Stimulated activated CD8-positive, alpha-beta memory T cell treated with anti-CD3 and anti-CD28 coated beads, Interleukin-2, amount 100 ng/mL, for 1 hour (primary cell): ENCODE measurements at regions not wholly inside any gene's neighbourhood (a gene's known extent, or its start where the extent isn't known, plus 50 kb on each side); places are given as distances from the start of the nearest gene placed in this dataset.
A peak's percentile ranks its signal among the peaks of the same experiment; 100 is the strongest.

Experiments used
- DNase-seq, 2 donors: peaks; one replicate each; pipeline ENCODE4 v3.0.0-alpha.2; 2020; ENCODE audit warnings: low read depth in 2 of 2

DNA sequence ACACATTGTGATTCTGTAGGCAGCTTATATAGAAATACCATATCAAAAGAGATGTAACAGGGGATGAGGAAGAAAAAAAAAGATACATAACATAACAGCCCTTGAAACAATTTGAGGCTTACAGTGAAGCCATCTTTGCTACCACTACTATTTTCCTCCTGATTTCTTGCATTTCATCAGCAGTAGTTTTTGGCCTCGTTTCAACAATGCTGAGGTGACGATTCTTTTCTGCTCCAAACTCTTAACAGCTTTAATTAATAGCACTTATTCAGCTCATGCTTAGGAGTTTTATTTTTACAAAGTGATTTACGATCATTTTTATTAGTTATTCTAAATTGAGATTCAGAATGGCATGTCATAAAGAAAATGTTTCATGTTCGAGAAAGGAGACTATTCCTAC lies 163.2 kb downstream of the DCK start:
- no peak for DNase-seq

DNA sequence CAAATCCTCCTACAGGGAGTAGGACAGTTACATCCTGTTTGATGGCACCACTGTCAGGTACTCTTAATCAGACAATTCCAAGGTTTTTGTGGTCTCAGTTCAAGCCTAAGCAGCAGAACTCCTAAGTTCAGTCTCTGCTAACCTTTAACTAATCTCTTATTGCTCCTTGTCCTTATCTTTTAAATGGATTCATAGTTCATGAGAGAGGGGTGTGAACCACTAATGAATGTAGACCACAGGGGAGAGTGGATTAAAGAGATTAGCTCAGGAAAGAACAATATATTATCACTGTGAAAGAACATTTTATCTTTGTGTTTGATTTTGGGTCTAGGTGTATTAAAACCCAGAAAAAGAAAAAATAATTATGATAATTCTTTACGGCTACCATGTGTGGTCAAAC lies 168.9 kb downstream of the DCK start:
- DNase-seq = no peak

DNA sequence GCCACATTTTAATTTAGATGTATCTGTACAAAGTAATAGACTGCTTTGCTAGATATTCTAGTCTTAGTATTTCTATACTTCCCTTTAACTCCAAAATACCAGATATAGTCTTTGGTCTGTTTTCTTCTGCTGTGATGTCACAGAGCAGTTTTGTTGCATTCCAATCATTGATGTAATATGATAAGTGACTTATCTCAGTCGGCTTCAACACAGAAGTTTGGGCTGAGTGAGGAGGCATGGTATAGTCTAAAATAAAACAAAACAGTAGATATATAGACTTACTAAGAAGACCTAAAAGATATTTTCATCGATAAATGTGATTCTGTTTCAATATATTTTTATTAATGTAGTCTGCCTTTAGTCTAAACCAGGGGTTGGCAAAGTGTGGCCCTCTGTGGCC lies 169.9 kb downstream of the DCK start:
- no peak for DNase-seq

DNA sequence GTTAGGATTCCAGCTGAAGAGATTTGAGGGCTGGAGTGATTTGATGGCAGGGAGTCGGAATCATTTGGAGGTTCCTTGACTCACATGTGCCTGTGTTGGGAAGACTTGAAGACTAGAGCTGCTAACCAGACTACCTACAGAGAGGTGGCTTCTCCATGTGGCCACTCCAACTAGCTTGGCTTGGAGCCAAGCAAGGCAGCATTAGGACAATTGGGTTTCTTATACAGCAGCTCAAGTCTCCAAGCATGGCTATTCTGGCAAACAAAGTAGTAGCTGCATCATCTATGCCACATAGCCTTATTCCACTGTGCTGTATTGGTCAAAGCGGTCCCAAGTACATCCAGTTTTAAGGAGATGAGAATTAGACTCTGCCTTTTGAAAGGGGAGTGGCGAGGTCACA lies 171.7 kb upstream of the SLC4A4 start:
- no peak for DNase-seq

DNA sequence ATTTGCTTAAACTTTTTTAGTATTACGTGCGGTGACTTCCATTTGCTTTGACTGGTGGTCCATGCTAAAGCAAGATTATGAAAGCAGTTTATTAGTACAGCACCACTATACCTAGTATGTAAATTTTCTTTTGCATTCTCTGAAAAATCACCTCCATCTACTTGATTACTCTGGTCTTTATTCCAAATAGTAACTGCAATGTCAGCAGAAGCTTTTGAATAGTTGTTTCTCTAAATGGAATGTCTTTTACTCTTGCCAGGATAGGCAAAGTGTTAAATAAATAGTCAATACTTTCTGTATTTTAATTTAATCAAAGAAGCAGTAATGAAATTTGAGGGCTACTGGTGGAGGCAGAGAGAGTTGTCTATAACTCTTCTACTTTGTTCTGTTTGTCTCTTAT lies 167.2 kb upstream of the SLC4A4 start:
- DNase-seq = no peak

DNA sequence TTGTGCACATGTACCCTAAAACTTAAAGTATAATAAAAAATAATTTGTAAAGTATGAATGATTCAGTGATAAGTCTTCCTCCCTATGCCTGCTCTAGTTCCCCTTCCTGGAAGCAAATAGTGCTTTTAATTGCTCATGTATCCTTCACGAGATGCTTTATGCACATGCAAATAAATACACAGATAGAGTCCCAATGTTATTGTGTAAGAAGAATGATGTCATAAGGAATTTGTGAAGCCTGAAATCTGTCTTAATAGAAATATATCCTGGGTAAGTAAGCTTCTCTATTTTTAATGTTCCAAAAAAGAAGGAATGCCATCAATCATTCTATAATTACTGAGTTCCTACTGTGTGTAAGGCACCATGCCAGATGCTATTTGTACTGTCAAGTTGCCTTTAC lies 157.5 kb upstream of the SLC4A4 start:
- no peak for DNase-seq

DNA sequence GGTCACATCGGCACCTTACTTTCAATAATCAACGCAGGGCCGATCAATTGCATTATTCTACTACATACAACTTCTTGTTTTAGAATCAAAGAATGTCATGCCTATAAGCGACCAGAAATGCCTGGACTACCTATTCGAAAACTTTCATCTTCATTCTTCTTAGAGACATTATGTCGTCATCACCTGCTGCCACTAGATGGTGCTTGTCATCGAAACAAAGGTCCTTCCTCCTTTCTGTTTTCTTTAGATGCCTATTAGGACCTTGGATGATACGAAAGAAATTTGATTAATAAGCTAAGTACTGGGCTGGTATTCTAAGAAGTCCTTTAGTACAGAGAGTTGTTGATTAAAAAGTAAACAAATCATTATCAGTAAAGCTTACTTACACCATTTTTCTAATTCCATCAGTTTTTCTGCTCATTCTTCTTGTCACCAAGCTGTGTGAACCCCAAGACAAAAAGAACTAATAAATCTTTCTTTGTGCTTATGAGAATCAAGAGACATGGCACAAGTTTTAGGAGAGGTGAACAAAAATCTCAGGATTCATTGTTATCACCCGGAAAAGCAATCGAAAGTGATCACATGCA lies 154.5 kb upstream of the SLC4A4 start:
- DNase-seq = peak in 1 of 2 donors; percentile 4

DNA sequence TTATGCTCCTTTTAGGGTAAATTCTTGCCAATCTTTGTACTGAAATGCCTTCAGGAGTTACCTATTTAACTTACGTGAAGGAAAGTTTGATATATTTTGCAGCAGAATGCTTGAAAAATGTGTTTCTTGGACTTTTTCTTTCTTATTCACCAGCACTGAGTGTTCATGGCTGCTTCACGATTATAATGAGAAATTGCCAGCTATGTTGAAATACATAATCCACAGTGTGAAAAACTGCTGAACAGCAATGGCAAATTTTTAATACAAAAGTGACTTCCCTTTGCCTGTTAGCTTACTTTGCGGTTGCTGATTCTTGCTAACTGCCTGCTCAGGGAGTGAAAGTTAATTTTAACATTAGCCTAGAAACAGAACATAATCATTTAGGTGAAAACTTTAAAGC lies 153.8 kb upstream of the SLC4A4 start:
- no peak for DNase-seq

DNA sequence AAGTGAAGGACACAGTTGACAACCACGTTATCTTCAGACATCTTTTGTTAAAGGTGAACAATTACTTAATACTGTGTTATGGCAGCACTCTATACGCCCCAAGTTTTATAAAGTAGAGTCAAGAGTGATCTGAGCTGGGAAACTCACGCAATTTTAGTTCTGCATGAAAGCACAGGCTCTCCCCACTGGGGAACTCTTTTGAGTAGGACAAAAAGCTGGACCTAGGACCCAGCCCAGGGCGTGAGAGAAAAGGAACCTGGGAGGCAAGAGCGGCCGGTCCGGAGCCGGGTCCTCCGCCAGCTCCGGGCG lies 152.6 kb upstream of the SLC4A4 start:
- no peak for DNase-seq

DNA sequence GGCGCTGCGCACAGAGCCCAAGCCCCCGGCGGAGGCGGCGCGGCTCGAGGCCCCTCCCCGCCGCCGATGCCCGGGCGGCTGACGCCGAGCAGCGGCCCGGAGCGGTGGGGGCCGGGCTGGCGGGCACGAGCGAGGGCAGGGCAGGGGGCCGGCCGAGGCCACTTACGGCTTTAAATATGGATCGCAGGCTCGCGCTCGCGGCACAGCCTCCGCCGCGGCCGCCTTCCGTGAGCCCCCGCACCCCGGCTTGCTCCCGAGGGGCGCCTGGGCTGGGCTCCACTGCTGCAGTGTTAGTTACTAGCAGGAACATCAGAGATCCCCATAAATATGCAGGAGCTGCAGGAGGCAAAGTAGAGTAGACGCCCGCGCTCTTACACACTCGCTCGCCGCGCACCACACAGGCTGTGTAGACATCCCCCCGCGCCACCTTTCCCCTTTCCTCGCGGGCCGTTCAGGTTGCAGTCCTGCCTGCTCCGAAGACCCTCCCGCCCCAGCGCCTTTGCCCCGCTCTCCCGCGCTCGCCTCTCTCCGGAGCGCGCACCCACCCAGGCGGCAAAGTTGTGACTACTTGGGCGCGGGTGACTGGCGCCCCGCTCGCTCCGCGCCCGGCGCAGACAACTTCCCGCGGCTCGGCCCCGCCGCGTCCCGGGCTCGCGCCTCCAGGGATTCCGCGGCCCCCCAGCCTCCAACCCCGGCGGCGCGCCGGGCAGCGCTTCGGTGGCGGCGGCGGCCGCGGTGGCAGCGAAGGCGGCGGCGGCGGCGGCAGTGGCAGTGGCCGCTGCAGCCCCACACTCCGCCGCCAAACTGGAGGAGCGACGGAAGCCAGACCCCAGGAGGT lies 152.0 kb upstream of the SLC4A4 start:
- peak in 1 of 2 donors; percentile 14 for DNase-seq

DNA sequence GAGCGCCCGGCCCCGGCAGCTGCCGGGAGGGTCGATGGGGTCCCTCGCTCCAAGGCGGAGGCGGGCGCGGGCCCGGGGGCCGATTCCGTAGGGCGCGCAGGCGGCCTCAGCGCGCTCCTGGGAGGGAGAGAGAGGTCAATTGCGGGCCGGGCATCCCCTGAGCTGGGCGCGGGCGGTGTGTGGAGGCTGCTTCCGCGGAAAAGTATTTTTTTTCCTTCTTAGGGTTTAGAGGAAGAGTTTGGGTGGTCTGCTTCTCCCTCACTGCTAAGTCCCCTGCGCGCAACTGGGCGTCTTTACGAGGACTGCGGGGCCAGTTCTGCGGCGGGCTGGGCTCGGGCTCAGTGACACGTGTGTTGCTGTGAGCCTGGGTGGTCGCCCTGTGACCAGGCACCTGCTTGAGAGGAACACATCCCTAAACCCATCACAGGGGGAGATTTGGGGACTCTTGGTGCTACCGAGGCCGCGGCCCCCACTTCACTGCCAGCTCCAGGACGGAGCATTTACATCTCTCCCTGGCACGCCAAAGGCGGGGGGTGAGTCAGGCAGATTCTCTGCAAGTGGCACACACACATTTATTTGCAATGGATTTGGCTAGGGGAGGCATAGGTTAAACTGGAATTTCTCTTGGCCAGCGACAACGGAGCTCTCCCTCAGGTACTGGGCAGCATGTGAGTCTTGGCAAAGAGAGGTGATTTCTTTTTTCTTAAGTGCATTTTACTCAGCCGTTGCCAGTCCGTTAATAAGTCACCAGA lies 151.2 kb upstream of the SLC4A4 start:
- no peak for DNase-seq

DNA sequence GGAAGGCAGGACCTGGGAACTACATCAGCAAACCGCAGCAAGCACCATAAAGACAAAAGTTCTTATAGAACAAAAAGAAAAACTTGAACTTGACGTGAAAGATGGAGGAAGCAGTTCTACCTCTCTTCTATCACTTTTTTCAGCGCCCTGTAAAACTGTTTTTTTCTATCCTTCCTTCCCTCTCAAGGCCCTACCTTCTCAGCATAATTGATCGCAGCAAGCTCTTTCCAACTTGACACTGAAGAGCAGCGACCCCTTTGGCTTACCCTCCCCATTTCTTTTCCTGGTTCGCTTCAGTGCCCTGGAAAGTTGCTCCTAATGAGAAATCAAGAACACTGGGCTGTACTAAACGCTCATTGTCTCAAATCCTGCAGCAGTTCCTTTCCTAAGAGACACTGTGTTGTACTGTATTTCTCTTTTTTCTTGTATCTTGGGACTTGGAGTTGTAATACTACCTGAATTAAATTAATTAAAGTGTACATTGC lies 150.6 kb upstream of the SLC4A4 start:
- DNase-seq = no peak

DNA sequence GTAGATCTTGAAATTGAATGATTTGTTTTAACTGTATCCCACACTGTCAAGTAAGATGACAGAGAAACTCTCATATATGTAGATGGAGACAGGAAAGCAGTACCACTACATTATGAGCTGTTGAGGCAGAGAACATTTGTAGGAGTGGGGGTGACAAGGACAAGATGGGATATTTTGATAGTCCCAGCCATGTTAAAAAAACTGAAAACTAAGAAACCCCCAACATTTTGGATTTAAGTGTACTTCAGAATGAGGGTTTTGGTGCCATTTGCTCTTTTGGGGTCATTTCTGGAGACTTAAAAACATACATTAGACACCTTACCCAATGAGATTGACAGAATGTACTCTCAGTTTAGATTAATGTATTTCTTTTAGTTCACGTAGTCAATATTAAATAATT lies 149.9 kb upstream of the SLC4A4 start:
- no peak for DNase-seq

DNA sequence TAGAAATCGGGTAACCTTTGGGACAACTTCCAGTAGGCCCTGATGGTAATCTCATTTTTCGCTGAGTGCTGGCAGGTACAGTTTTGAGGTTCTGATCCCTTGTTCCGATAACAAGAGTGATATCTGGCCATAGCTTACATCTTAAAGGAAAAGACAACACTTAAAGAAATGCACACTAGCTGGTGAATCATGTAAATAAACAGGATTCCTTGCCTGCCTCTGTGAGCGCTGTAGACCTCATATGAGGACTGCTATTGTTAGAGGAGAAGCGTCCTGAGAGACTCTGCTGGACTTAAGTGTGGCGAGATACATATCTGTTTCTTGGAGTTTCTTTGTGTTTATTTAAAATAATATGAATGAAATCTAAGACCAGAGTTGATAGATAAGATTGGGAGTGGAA lies 149.3 kb upstream of the SLC4A4 start:
- DNase-seq = no peak

DNA sequence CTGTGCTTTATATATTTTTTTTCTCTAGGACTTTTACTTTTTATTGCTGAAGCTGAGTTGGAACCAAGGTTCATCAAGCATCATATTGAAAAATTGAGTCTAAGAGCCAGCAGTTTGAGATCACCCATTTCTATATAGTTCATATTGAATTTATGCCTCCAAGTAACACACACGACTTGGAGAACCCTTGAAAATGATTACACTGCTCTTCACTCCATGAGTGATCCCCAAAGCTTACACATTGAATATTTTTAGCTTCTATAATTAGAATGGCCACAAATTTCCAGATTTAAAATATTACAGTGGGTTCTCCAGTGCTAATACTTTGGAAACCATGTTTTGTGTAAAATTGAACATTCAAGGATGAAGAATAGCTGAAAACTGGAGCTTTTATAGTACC lies 144.4 kb upstream of the SLC4A4 start:
- DNase-seq = no peak

DNA sequence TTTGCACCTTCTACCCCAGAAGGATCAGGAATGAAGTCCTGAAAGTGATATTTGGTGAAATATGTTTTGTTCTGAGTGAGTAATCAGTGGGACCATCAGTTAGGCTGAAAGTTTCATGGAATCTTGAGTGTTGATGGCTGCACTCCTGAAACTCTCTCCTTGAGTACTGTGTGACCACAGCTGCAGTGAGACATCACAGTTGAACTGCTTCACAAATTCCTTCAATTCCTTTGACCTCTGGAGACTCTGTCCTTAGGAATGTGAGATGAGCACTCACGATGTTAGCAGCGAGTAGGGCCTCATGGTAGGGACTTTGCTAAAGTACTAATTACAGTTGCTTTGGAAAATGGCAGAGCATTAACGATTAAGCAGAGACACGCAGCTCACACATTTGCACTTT lies 142.9 kb upstream of the SLC4A4 start:
- DNase-seq = no peak

DNA sequence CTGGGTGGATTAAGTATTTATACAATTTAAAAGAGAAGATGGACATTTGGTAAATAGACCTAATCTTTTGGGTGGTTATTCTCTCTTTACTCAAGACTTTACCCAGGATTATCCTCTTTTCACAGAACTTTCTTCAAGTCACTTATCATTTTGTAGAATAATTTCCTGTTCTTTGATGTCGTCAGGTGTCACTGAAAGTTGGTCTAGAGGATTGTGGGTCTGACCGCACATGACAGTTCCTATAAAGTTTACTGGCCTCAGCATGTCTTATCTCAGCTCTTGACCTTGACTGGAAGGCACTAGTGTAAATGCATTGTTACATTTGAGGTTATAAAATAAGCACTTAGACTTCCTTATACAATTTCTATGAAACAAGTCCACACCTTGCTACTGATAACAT lies 139.9 kb upstream of the SLC4A4 start:
- no peak for DNase-seq

DNA sequence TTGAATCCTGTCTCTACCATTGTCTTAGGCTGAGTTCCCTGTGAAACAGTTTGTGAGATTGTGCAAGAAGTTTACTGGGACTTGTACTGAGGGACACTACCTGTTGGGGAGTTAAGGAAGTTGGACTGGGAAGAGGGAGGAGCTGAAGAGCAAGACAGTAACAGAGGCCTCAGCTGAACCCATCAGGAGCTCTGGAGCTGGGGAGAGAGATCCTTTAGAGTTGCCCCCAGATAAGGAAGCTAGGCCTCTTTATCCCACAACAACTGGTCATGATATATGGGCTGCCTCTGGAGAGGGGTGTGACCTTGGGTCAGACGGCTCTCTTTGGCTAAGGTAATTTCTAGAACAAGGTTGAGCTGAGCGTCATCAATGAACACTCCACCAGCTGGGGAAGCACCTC lies 137.8 kb upstream of the SLC4A4 start:
- DNase-seq = no peak

DNA sequence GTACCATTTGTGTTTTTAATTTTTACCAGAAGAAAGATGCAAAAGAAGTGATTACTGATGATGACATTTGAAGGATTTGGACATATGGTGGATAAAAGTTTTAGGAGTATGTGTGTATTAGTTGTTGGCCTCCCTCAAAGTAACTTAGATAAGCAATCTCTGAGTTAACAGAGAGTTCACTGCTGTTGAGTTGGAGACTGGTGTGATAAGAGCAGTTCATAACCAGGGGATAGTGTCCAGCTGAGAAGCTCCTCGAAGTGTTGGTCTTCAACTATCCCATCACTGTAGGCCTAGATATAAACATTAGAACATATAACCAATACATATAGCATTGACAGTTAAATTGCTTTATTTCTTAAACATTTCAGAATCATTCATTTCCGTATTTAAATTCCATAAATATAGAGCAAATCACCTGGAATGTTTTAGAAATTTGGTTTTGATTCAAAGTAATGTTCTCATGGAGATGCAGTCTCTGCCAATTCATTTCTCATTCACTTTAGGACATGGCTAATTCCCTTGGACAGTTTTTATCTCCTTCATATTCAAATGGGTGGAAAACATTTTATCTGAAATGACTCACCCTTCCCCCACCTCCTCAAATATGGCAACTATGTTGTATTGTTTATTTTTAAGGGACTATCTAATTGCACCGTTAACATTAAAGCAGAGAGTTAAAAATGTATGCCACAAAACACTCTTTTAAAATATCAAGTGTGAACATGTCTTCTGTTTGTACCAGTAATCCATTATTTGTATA lies 136.8 kb upstream of the SLC4A4 start:
- DNase-seq = no peak

DNA sequence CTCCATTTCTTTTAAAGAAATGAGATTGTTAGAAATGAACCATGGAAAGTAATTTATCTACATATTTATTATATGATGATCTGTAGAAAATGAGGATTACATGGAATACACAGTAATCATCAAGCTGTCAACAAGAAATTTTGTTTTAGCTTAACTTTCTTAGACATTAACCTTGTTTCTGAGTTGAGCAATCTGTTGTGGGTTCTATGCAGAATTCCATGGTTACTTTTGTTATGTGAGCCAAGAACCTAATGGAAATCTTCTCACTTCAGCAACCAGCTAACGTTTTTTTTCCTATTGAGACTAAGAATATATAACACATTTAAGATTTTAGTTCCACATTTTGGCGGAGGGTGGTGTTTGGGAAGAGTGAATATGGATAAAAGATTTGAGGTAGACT lies 136.1 kb upstream of the SLC4A4 start:
- DNase-seq = no peak

DNA sequence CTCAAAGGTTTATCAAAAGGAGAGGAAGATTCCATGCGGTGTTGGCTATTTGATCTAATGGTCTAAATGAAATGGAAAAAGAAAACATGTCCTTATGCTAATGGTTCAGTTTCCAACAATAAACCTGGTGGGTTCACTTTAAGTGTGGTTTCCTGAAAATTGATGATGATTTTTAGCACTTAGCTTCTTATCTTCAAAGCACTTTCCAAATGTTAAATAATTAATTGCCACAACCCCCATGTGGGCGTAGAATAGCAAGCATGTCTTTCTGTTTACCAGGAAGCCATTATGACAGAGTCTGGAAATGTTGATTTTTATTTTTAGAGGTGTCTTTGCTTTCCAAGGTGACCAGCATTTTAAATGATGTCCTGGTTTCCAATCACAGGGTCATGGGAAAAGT lies 134.8 kb upstream of the SLC4A4 start:
- DNase-seq = no peak

DNA sequence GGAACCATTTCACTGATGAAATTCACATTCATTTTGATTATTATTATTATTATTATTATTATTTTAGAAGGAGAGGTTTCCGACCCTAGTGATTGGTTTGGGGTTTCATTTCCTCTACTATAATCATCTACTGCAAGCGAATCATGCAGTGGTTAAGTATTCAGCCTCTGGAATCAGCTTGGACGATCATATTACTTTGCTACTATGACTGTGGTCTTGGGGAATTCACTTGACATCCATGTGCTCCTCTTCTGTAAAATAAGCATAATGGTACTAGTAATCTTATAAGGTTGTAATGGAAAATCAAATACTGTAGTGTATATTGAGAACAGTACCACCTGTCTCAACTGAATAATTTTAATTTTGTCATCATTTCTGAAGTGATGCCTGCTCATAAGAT lies 132.1 kb upstream of the SLC4A4 start:
- no peak for DNase-seq
